ENCODE measurements at regions not wholly inside any gene's neighbourhood (a gene's known extent, or its start where the extent isn't known, plus 50 kb on each side); places are given as distances from the start of the nearest gene placed in this dataset.

DNA sequence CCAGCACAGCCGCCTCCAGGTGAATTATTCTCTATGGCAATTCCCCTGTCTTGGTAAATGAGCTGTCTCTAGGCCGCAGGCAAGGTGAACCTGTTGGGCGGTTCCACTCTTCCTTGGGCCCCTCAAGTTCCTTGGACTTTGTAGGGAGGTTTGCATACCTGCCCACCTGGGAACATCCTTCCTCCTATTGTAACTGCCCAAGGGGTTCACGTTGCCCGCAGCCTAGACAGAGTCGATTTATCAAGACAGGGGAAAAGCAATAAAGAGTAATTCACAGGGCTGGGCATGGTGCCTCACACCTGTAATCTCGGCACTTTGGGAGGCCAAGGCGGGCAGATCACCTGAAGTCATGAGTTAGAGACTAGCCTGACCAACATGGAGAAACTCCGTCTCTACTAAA, 122.5 kb downstream of the KCNJ18 start:
- TF ChIP-seq POLR2A (IDR thresholded peaks at IDR 0.05) = no peak
- TF ChIP-seq, protein P1, sequence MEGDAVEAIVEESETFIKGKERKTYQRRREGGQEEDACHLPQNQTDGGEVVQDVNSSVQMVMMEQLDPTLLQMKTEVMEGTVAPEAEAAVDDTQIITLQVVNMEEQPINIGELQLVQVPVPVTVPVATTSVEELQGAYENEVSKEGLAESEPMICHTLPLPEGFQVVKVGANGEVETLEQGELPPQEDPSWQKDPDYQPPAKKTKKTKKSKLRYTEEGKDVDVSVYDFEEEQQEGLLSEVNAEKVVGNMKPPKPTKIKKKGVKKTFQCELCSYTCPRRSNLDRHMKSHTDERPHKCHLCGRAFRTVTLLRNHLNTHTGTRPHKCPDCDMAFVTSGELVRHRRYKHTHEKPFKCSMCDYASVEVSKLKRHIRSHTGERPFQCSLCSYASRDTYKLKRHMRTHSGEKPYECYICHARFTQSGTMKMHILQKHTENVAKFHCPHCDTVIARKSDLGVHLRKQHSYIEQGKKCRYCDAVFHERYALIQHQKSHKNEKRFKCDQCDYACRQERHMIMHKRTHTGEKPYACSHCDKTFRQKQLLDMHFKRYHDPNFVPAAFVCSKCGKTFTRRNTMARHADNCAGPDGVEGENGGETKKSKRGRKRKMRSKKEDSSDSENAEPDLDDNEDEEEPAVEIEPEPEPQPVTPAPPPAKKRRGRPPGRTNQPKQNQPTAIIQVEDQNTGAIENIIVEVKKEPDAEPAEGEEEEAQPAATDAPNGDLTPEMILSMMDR (IDR thresholded peaks at IDR 0.05) = no peak
